HG02852 (cell line): ENCODE measurements at regions not wholly inside any gene's neighbourhood (a gene's known extent, or its start where the extent isn't known, plus 50 kb on each side); places are given as distances from the start of the nearest gene placed in this dataset.
"Not testable (repeated sequence)": the region's sequence is repeated elsewhere in the genome, so short reads cannot be mapped to it uniquely, and the experiment has no call there.

ENCODE experiments used
- ATAC-seq: cut with Tn5 transposase; IDR thresholded peaks from one replicate; pipeline ENCODE4 v1.9.1; 2021; ENCODE audit warnings: mild to moderate bottlenecking, moderate library complexity; ENCODE audit not compliant: unreplicated experiment

GRCh38 chr11:42417691-42418090 lies 894.1 kb upstream of the API5 start:
- ATAC-seq = no peak

GRCh38 chr11:42422090-42422489 lies 889.7 kb upstream of the API5 start:
- no peak for ATAC-seq

GRCh38 chr11:42434911-42435310 lies 876.9 kb upstream of the API5 start:
- not testable (repeated sequence) for ATAC-seq

GRCh38 chr11:42444406-42444805 lies 867.4 kb upstream of the API5 start:
- no peak for ATAC-seq

GRCh38 chr11:42462558-42463310 lies 849.1 kb upstream of the API5 start:
- no peak for ATAC-seq

DNA sequence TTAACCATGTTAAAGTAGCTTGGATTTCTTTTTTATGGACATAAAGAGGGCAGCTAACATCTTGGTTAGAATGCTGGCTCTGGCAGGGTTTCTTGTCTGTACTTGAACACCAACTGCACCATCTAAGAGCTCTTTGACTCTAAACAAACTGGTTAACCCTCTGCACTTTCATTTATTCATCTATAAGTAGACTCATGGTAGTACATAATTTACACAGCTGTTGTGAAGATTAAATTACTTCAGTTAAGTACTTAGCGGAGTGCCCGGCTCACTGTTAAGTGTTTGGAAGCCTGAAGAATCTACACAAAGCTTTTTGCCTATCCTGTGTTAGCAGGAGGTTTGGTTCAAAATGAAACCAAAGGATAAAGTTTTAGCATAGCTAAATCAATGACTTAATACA lies 846.2 kb upstream of the API5 start:
- no peak for ATAC-seq

- ATAC-seq = no peak
Measured at GRCh38 chr11:42473106-42473505, 838.7 kb upstream of the API5 start.

DNA sequence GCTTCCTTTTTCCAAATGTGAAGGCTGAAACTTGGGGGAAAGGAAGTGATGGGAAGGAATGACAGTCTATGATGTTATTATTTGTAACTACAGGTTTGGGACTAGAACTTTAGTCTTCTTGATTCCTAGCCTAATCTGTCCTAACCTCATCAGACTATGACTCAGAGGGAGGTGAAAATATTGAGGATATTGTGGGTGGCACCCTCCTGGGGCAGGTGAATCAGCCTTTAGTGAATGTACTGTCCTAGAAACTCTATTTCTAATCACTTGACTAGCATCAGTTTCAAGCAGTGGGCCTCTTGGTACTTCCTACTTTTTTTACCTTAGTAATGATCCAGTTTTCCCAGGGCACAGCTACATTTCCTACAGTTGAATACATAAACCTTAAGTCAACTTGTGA lies 829.0 kb upstream of the API5 start:
- ATAC-seq = no peak

GRCh38 chr11:42490506-42490905 lies 821.3 kb upstream of the API5 start:
- ATAC-seq = no peak

DNA sequence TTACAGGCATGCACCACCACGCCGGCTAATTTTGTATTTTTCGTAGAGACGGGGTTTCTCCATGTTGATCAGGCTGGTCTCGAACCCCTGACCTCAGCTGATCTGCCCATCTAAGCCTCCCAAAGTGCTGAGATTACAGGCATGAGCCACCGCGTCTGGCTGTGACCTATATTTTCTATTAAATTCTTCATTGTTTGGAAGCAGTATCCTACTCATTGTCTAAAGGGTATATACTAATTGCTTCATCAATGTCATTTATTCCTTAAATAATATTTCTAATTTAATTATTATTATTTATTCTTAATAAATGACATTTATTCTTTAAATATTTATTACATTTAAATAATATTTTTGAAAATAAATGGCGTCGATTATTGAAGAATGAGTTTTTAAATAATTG lies 817.3 kb upstream of the API5 start:
- no peak for ATAC-seq

DNA sequence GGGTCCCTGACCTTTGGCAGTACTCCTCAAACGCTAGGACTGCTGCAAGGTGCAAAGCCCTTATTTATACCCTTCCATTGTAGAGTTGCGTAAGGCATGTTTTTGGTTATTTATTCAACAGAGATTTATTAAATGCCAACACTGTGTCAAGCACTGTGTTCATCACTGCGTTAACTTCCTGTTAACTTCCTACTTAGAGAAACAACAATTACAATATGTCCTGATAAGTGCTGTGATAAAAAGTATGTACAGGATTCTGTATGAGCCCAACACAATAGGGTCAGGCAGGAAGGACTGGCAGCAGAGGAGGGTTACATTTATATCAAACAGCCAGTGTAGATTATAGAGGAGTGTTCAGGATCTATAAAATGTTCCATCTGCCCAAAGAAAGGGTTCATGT lies 812.8 kb upstream of the API5 start:
- ATAC-seq = no peak

DNA sequence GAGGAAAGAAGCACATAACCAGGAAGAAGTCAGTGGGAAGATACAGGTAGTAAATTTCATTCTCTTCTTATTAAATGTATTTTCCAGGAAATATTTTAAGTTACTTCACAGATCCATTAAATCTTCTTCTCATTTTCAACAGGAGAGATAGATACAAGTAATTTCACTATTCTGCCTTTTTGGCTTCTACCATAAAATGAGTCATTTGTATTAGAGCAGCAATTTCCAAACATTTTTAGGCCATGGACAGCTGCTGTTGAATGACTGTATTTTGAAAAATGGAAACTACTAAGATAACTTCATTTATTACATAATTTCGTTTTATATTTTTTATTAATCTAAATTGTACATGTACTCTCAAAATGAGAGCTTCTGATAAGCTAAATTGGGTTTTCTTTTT lies 809.6 kb upstream of the API5 start:
- no peak for ATAC-seq

DNA sequence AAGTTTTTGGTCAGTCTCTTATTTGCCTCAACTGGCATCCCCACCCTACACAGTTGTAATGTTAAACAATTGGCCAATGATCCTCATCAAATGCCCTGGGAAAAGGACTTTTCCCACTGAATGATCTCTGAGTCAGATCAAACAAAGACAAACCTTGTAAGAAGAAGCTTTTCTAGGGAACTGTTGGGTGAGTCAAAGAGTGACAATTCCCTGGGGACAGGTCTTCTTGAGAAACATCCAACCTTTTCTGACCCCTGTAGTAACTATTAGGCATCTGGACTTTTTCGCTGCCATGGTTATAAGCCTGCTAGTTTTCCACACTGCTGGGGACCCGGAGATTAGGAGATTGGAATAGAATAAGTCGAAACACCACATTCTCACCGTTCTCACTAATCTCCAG lies 789.8 kb upstream of the API5 start:
- ATAC-seq = no peak

DNA sequence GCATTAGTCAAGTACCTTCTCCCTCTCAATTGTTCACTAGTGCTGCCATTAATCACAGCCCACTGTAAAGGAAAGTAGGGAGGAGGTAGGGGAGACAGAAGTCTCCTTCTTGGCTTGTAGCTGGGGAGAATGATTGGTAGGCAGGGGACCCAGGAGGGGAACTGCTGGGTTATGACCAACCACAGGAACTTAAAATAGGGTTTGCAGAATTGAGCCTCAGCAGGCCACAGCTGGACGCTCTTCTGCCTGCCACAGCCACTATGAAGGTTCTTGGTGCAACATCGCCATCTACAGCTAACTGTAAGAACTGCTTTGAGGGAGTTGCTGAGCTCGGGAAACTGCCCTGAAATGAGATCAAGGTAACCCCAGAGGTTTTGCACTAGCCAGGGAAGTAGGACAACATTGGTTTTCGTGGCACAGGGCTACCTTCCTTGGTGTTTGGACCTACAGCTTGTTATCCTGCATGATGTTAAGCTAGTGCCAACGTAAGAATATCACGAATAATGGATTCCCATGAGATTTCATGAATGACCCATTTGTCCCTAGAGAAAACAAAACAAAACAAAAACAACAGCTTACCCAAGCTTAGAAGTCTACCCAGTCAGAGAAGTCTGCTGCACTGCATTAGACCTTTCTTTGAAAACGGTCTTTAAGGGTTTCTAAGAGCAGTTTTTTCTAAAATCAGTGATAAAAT lies 787.1 kb upstream of the API5 start:
- ATAC-seq = peak; percentile 97

DNA sequence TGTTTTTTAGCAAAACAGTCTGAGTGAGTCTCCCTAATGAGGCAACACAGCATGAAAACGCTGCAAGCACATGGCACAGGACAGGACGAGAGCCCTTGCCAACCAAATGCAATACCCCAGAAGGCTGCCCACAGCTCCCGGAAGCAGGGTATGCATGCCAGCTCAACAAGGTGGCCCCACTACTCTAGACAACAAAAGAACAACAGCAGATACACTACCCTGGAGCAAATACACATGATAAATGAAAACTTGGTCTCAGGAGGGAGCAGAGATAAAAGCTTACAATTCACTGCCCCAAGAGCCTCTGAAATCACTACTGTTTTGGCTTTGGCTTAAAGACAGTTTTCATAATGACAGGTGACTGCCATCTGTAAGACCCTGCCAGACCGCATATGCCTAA lies 785.4 kb upstream of the API5 start:
- no peak for ATAC-seq

DNA sequence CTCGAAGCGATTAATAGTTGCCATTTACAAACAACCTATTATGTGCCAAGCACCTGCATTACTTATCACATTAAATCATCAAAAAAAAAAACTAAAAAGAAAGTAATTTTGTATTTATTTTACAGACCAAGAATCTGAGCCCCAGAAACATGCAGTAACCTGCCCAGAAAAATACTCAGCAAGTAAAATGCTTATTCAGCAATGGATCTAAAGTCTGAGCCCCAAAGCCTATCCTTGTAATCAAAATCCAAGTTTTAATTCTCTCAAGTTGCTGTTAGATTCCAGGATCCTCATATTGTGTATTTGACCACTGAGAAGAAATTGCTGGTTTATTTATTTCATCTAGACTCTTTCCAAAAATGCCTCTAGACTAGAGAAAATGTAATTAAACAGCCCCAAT lies 783.3 kb upstream of the API5 start:
- ATAC-seq = no peak

GRCh38 chr11:42528911-42529310 lies 782.9 kb upstream of the API5 start:
- no peak for ATAC-seq

DNA sequence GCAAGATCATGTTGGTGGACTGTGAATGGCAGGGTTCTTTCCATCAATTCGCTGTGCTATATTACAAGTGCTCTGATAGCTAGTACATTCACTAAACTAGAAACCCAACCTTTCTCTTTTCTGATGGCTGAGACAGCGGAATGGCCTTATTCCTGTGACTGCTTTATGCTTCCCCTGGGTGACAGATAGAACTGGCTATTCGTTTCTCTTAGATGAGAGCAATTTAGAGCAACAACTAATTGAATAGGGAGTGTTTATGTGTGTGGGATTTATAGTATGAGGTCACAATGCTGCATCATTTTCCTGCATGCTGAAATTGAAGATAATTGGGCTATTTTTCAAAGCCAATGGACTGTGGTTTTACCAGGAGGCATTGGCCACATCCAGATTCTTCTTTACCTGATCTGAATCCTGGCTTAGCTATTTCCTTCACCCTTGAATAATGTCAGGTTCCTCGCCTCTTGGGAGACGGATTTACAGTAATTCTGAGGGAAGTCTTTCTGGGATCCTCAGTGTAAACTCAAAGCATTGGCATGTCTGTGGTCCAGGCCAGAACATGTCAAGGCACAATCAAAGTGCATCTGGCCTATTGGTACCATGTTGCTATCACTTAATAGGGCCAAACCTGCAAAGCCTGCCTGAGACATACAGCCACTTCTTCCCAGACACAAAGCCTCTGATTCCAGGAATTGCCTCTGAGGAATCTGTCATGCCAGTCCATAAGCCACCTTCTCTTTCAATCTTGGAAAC lies 775.0 kb upstream of the API5 start:
- ATAC-seq = no peak

- no peak for ATAC-seq
Measured at GRCh38 chr11:42542336-42542735, 769.5 kb upstream of the API5 start.

DNA sequence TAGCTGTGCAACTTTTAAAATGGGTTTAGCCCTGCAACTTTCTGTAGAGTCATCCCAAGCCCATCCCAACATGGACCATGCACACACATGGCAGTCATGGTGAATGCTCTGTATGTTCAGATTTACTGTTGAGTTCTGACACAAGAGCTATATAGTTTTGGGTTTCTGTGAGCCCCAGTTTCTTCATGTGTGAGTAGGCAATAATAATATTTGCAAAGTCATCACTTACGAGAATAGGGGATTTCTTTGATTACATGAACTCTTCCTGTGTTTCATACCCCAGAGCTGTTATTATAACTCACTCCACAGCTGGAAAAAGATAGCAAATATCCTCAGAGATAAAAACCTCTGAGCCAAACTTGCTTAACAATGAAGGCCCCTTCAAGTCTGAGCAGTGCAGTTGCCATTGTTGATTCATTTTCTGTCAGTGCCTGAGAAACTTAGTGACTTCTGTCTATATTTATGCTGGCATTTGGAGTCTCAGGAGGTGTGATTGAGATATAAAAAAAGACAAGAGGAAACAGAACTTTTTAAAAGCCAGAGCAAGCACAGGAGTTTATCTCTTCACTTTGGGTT lies 767.9 kb upstream of the API5 start:
- no peak for ATAC-seq

DNA sequence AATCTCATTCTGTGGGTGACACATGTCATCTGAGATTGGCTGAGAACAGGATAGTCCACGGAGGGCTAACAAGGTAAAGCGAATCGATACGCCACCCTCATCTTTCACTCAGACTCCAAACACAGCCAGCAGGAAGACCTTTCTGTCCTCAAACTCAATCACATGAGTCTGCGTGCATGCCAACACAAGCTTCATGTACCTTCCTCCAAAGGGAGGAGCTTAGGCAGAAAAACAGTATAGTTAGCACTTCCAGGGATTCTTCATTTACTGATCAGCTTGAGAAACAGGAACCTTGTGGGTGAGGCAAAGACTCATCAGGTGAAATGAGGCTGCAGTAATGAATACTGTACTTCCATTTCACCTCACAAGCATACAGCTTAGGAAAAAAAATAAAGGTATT lies 767.1 kb upstream of the API5 start:
- no peak for ATAC-seq

GRCh38 chr11:42545954-42546353 lies 765.8 kb upstream of the API5 start:
- no peak for ATAC-seq
